ENCODE measurements at regions not wholly inside any gene's neighbourhood (a gene's known extent, or its start where the extent isn't known, plus 50 kb on each side); places are given as distances from the start of the nearest gene placed in this dataset.
"Not testable (repeated sequence)": the region's sequence is repeated elsewhere in the genome, so short reads cannot be mapped to it uniquely, and the experiment has no call there.

DNA sequence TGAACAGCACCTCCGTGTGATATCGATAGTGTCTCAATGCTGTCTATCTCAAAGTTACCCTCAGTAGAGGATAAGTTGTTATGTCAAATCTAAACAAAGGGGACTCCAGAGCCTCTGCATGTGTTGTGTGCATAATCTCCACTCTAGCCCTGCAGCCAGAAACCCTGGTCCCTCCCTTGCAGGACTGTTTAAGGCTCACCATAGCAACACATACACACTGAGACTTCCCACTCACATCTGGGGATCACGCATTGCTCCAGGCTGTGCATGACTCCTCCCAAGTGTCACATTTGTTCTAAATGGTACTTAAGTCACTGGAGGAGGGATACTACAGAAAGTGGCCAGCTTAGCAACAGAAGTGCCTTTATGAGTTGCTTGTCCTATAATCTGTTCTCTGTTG lies 258.6 kb upstream of the CRIM1 start:
- Histone ChIP-seq H3K4me1 (ENCODE audit: insufficient read depth, low read length, poor library complexity, severe bottlenecking) (no peaks in the 10 kb centered on the region), H3K4me2 (ENCODE audit: low read depth, low read length, poor library complexity, severe bottlenecking) (no peak overlapping the region), H3K4me3 (ENCODE audit: low read length, poor library complexity, severe bottlenecking) (no peak overlapping the region), H2AFZ (ENCODE audit: low read length) (no peak overlapping the region), H3K36me3 (ENCODE audit: insufficient read depth, low read length) (no peaks in the 10 kb centered on the region), H3K9me3 (ENCODE audit: insufficient read depth, low read depth, low read length) (no peaks in the 10 kb centered on the region), H3K27me3 (ENCODE audit: insufficient read depth, low read length, poor library complexity, severe bottlenecking) (no peaks in the 10 kb centered on the region), H4K20me1 (ENCODE audit: insufficient read depth, low read length, poor library complexity, severe bottlenecking) (no peaks in the 10 kb centered on the region), H3K79me2 (ENCODE audit: insufficient read depth, low read length) (no peaks in the 10 kb centered on the region), H3K9me2 (replicated peaks; ENCODE audit: low read depth, low read length) (no peaks in the 10 kb centered on the region), H3F3A (ENCODE audit: low read depth) (no peaks in the 10 kb centered on the region), H3K9ac (ENCODE audit: low read depth, low read length, poor library complexity, severe bottlenecking) (no peak overlapping the region)
- TF ChIP-seq CTCF (conservative IDR thresholded peaks at IDR 0.05; ENCODE audit: low read length) = no peak
- TF ChIP-seq EZH2phosphoT487 (IDR thresholded peaks at IDR 0.05; ENCODE audit: borderline replicate concordance) = no peak

GRCh38 chr2:36091844-36092741 lies 263.5 kb upstream of the CRIM1 start:
- not testable (repeated sequence) for H3K9me2 ChIP-seq (replicated peaks; ENCODE audit: low read depth, low read length); H3K4me1 ChIP-seq (ENCODE audit: insufficient read depth, low read length, poor library complexity, severe bottlenecking); H3K9ac ChIP-seq (ENCODE audit: low read depth, low read length, poor library complexity, severe bottlenecking); H3K27me3 ChIP-seq (ENCODE audit: insufficient read depth, low read length, poor library complexity, severe bottlenecking); H3K9me3 ChIP-seq (ENCODE audit: insufficient read depth, low read depth, low read length); H3K4me2 ChIP-seq (ENCODE audit: low read depth, low read length, poor library complexity, severe bottlenecking); H4K20me1 ChIP-seq (ENCODE audit: insufficient read depth, low read length, poor library complexity, severe bottlenecking); H3K36me3 ChIP-seq (ENCODE audit: insufficient read depth, low read length); H3K4me3 ChIP-seq (ENCODE audit: low read length, poor library complexity, severe bottlenecking); H3F3A ChIP-seq (ENCODE audit: low read depth); H3K79me2 ChIP-seq (ENCODE audit: insufficient read depth, low read length); H2AFZ ChIP-seq (ENCODE audit: low read length)

GRCh38 chr2:36088716-36089328 lies 266.8 kb upstream of the CRIM1 start:
- Histone ChIP-seq H3K4me2 (ENCODE audit: low read depth, low read length, poor library complexity, severe bottlenecking) (no peak overlapping the region), H2AFZ (ENCODE audit: low read length) (no peak overlapping the region), H3K36me3 (ENCODE audit: insufficient read depth, low read length) (no peaks in the 10 kb centered on the region), H3K9ac (ENCODE audit: low read depth, low read length, poor library complexity, severe bottlenecking) (no peak overlapping the region), H3F3A (ENCODE audit: low read depth) (no peaks in the 10 kb centered on the region), H3K9me2 (replicated peaks; ENCODE audit: low read depth, low read length) (no peaks in the 10 kb centered on the region), H3K9me3 (ENCODE audit: insufficient read depth, low read depth, low read length) (no peaks in the 10 kb centered on the region), H3K27me3 (ENCODE audit: insufficient read depth, low read length, poor library complexity, severe bottlenecking) (no peaks in the 10 kb centered on the region), H3K4me1 (ENCODE audit: insufficient read depth, low read length, poor library complexity, severe bottlenecking) (no peaks in the 10 kb centered on the region), H3K4me3 (ENCODE audit: low read length, poor library complexity, severe bottlenecking) (no peak overlapping the region), H3K79me2 (ENCODE audit: insufficient read depth, low read length) (no peaks in the 10 kb centered on the region), H4K20me1 (ENCODE audit: insufficient read depth, low read length, poor library complexity, severe bottlenecking) (no peaks in the 10 kb centered on the region)
- TF ChIP-seq EZH2phosphoT487 (IDR thresholded peaks at IDR 0.05; ENCODE audit: borderline replicate concordance) (no peak), CTCF (conservative IDR thresholded peaks at IDR 0.05; ENCODE audit: low read length) (no peak)
